ENCODE measurements at regions not wholly inside any gene's neighbourhood (a gene's known extent, or its start where the extent isn't known, plus 50 kb on each side); places are given as distances from the start of the nearest gene placed in this dataset.

- Histone ChIP-seq H3K27me3 (ENCODE audit: control insufficient read depth, low read length) (no peaks in the 10 kb centered on the region), H3K36me3 (ENCODE audit: control insufficient read depth, low read length) (no peaks in the 10 kb centered on the region)
- TF ChIP-seq EZH2phosphoT487 (IDR thresholded peaks at IDR 0.05; ENCODE audit: borderline replicate concordance, low read length) (no peak), CTCF (IDR thresholded peaks at IDR 0.05; ENCODE audit: low read depth, low read length, poor library complexity, severe bottlenecking) (no peak)
Observed at GRCh38 chr14:34252227-34252626, 209.8 kb downstream of the SPTSSA start.

GRCh38 chr14:34251662-34252061 lies 210.4 kb downstream of the SPTSSA start:
- TF ChIP-seq CTCF (IDR thresholded peaks at IDR 0.05; ENCODE audit: low read depth, low read length, poor library complexity, severe bottlenecking) (no peak), EZH2phosphoT487 (IDR thresholded peaks at IDR 0.05; ENCODE audit: borderline replicate concordance, low read length) (no peak)
- no peaks in the 10 kb centered on the region for H3K36me3 ChIP-seq (ENCODE audit: control insufficient read depth, low read length)
- H3K4me1 ChIP-seq (ENCODE audit: control insufficient read depth, low read length): no peaks in the 10 kb centered on the region
- no peak overlapping the region for H3K4me2 ChIP-seq (ENCODE audit: low read length)
- no peaks in the 10 kb centered on the region for H3K79me2 ChIP-seq (ENCODE audit: control insufficient read depth, low read length)
- no peak overlapping the region for H3K27ac ChIP-seq (ENCODE audit: low read depth, low read length)
- no peaks in the 10 kb centered on the region for H3K9me2 ChIP-seq (replicated peaks; ENCODE audit: control insufficient read depth, low read length)
- H3K9me3 ChIP-seq (ENCODE audit: control insufficient read depth, insufficient read depth, low read length): no peaks in the 10 kb centered on the region
- H4K20me1 ChIP-seq (ENCODE audit: control insufficient read depth, insufficient read depth, low read depth, low read length): no peaks in the 10 kb centered on the region
- no peaks in the 10 kb centered on the region for H3F3A ChIP-seq (ENCODE audit: control insufficient read depth, insufficient read depth)
- no peak overlapping the region for H3K4me3 ChIP-seq (ENCODE audit: low read length)
- H3K27me3 ChIP-seq (ENCODE audit: control insufficient read depth, low read length): no peaks in the 10 kb centered on the region

More at GRCh38 chr14:34252227-34252626, 209.8 kb downstream of the SPTSSA start:
- H3K4me2 ChIP-seq (ENCODE audit: low read length): no peak overlapping the region
- H3K9me2 ChIP-seq (replicated peaks; ENCODE audit: control insufficient read depth, low read length): no peaks in the 10 kb centered on the region
- no peaks in the 10 kb centered on the region for H3K79me2 ChIP-seq (ENCODE audit: control insufficient read depth, low read length)
- no peaks in the 10 kb centered on the region for H4K20me1 ChIP-seq (ENCODE audit: control insufficient read depth, insufficient read depth, low read depth, low read length)
- H3K4me3 ChIP-seq (ENCODE audit: low read length): no peak overlapping the region
- no peaks in the 10 kb centered on the region for H3K4me1 ChIP-seq (ENCODE audit: control insufficient read depth, low read length)
- H3K27ac ChIP-seq (ENCODE audit: low read depth, low read length): no peak overlapping the region
- H3F3A ChIP-seq (ENCODE audit: control insufficient read depth, insufficient read depth): no peaks in the 10 kb centered on the region
- no peaks in the 10 kb centered on the region for H3K9me3 ChIP-seq (ENCODE audit: control insufficient read depth, insufficient read depth, low read length)

GRCh38 chr14:34250959-34251358 lies 211.1 kb downstream of the SPTSSA start:
- H3K36me3 ChIP-seq (ENCODE audit: control insufficient read depth, low read length): no peaks in the 10 kb centered on the region
- no peaks in the 10 kb centered on the region for H3K9me3 ChIP-seq (ENCODE audit: control insufficient read depth, insufficient read depth, low read length)
- no peak for TF ChIP-seq CTCF (IDR thresholded peaks at IDR 0.05; ENCODE audit: low read depth, low read length, poor library complexity, severe bottlenecking)
- no peak for TF ChIP-seq EZH2phosphoT487 (IDR thresholded peaks at IDR 0.05; ENCODE audit: borderline replicate concordance, low read length)
- no peaks in the 10 kb centered on the region for H4K20me1 ChIP-seq (ENCODE audit: control insufficient read depth, insufficient read depth, low read depth, low read length)
- H3K4me3 ChIP-seq (ENCODE audit: low read length): no peak overlapping the region
- H3K4me2 ChIP-seq (ENCODE audit: low read length): no peak overlapping the region
- H3K27ac ChIP-seq (ENCODE audit: low read depth, low read length): no peak overlapping the region
- H3F3A ChIP-seq (ENCODE audit: control insufficient read depth, insufficient read depth): no peaks in the 10 kb centered on the region
- H3K79me2 ChIP-seq (ENCODE audit: control insufficient read depth, low read length): no peaks in the 10 kb centered on the region
- H3K4me1 ChIP-seq (ENCODE audit: control insufficient read depth, low read length): no peaks in the 10 kb centered on the region
- no peaks in the 10 kb centered on the region for H3K27me3 ChIP-seq (ENCODE audit: control insufficient read depth, low read length)
- no peaks in the 10 kb centered on the region for H3K9me2 ChIP-seq (replicated peaks; ENCODE audit: control insufficient read depth, low read length)

- Histone ChIP-seq H3K4me2 (ENCODE audit: low read length) (no peak overlapping the region), H3K4me3 (ENCODE audit: low read length) (no peak overlapping the region), H3K9me3 (ENCODE audit: control insufficient read depth, insufficient read depth, low read length) (no peaks in the 10 kb centered on the region), H3K36me3 (ENCODE audit: control insufficient read depth, low read length) (no peaks in the 10 kb centered on the region), H3F3A (ENCODE audit: control insufficient read depth, insufficient read depth) (no peaks in the 10 kb centered on the region), H4K20me1 (ENCODE audit: control insufficient read depth, insufficient read depth, low read depth, low read length) (no peaks in the 10 kb centered on the region), H3K9me2 (replicated peaks; ENCODE audit: control insufficient read depth, low read length) (no peaks in the 10 kb centered on the region), H3K27me3 (ENCODE audit: control insufficient read depth, low read length) (no peaks in the 10 kb centered on the region), H3K4me1 (ENCODE audit: control insufficient read depth, low read length) (no peaks in the 10 kb centered on the region), H3K79me2 (ENCODE audit: control insufficient read depth, low read length) (no peaks in the 10 kb centered on the region), H3K27ac (ENCODE audit: low read depth, low read length) (no peak overlapping the region)
- TF ChIP-seq CTCF (IDR thresholded peaks at IDR 0.05; ENCODE audit: low read depth, low read length, poor library complexity, severe bottlenecking): no peak
- no peak for TF ChIP-seq EZH2phosphoT487 (IDR thresholded peaks at IDR 0.05; ENCODE audit: borderline replicate concordance, low read length)
Observed at GRCh38 chr14:34247605-34248004, 214.4 kb downstream of the SPTSSA start.
